Prostate gland (tissue), 2 donors: ENCODE measurements at regions not wholly inside any gene's neighbourhood (a gene's known extent, or its start where the extent isn't known, plus 50 kb on each side); places are given as distances from the start of the nearest gene placed in this dataset.
"Not testable (repeated sequence)": the region's sequence is repeated elsewhere in the genome, so short reads cannot be mapped to it uniquely, and the experiment has no call there.

Source experiments
- DNase-seq: peaks from one replicate; pipeline ENCODE4 v3.0.0-alpha.2; 2019; ENCODE audit warnings: low spot score
- H3K27ac ChIP-seq, 2 donors: fragments of 200-600 bp; sonication (generic); 2 replicates each; pipeline ENCODE4 v1.5.1; 2017 to 2019
- H3K27me3 ChIP-seq: fragments of 200-600 bp; sonication (generic); replicated peaks from 2 replicates; pipeline ENCODE4 v1.5.1; 2019; ENCODE audit not compliant: insufficient read depth
- H3K36me3 ChIP-seq, 2 donors: fragments of 200-600 bp; sonication (generic); 1 replicate in 1 of 2; 2 replicates in 1 of 2; pipeline versions ENCODE4 v1.5.1 to v1.8.1; 2017 to 2019
- H3K4me1 ChIP-seq: fragments of 200-600 bp; sonication (generic); replicated peaks from 2 replicates; pipeline ENCODE4 v1.5.1; 2019
- H3K4me3 ChIP-seq, 2 donors: fragments of 200-600 bp; sonication (generic); 2 replicates each; pipeline ENCODE4 v1.5.1; 2017 to 2019
- H3K9me3 ChIP-seq: fragments of 200-600 bp; sonication (generic); 2 replicates; pipeline ENCODE4 v1.5.1; 2017
- CTCF ChIP-seq, 4 experiments: fragments of 200-600 bp in 2 of 4; fragments of 450-650 bp in 2 of 4; sonication (generic) in 2 of 4; IDR thresholded peaks; 1 replicate in 3 of 4; 2 replicates in 1 of 4; pipeline ENCODE4 v1.5.1; 2016 to 2019; ENCODE audit warnings: antibody characterized with exemption in 4 of 4, mild to moderate bottlenecking in 2 of 4, moderate library complexity in 2 of 4
- POLR2A ChIP-seq: fragments of 450-650 bp; IDR thresholded peaks from one replicate; pipeline ENCODE4 v1.6.1; 2016; ENCODE audit warnings: antibody characterized with exemption, mild to moderate bottlenecking
- POLR2AphosphoS5 ChIP-seq: sonication (generic); formaldehyde crosslinking; IDR thresholded peaks from one replicate; pipeline ENCODE4 v1.6.1; 2017; ENCODE audit warnings: antibody characterized with exemption
- WGBS: methylation state at CpG from one replicate; pipeline ENCODE4 v1.1.5; 2018; 5-methylcytosine and 5-hydroxymethylcytosine counted together
- intact Hi-C: fragments of 100-400 bp; cut with DNase I; formaldehyde crosslinking; loops from one replicate; pipeline ENCODE4 v1.14.2; 2022

GRCh38 chr3:191646242-191646641 lies 185.3 kb downstream of the PYDC2 start:
- WGBS, result 97% methylated on average over 4 of the region's 4 CpGs
- Histone ChIP-seq H3K27ac (no peak overlapping the region), H3K36me3 (no peaks in the 10 kb centered on the region), H3K4me3 (no peak overlapping the region), H3K9me3 (no peaks in the 10 kb centered on the region), H3K27me3 (no peaks in the 10 kb centered on the region), H3K4me1 (peaks cover 5% of the 10 kb centered on the region)
- TF ChIP-seq CTCF (IDR thresholded peaks at IDR 0.05) (no peak), POLR2A (no peak), POLR2AphosphoS5 (no peak)
- intact Hi-C loops, result no loop called here
- no peak for DNase-seq

- Histone ChIP-seq H3K4me3 (no peak overlapping the region), H3K27ac (no peak overlapping the region), H3K36me3 (no peaks in the 10 kb centered on the region), H3K27me3 (no peaks in the 10 kb centered on the region), H3K4me1 (peaks cover 5% of the 10 kb centered on the region), H3K9me3 (no peaks in the 10 kb centered on the region)
- DNase-seq, result peak; percentile 36
- no peak for TF ChIP-seq POLR2A
- peak; percentile 54 for TF ChIP-seq POLR2AphosphoS5
- no peak for TF ChIP-seq CTCF (IDR thresholded peaks at IDR 0.05)
- intact Hi-C loops, result no loop called here
Measured at GRCh38 chr3:191648787-191649186, 187.8 kb downstream of the PYDC2 start.

- no peak for DNase-seq
- no peaks in the 10 kb centered on the region for H3K36me3 ChIP-seq
- no peaks in the 10 kb centered on the region for H3K9me3 ChIP-seq
- 13% methylated on average over 1 of the region's 1 CpG for WGBS
- no peak overlapping the region for H3K4me3 ChIP-seq
- H3K27me3 ChIP-seq, result no peaks in the 10 kb centered on the region
- intact Hi-C loops, result no loop called here
- peaks cover 5% of the 10 kb centered on the region for H3K4me1 ChIP-seq
- H3K27ac ChIP-seq, result no peak overlapping the region
- TF ChIP-seq CTCF (IDR thresholded peaks at IDR 0.05) (no peak), POLR2A (no peak), POLR2AphosphoS5 (no peak)
Measured at GRCh38 chr3:191649626-191650025, 188.7 kb downstream of the PYDC2 start.

- DNase-seq, H3K36me3 ChIP-seq, H3K27ac ChIP-seq, intact Hi-C loops, H3K9me3 ChIP-seq, H3K4me3 ChIP-seq, H3K27me3 ChIP-seq, H3K4me1 ChIP-seq: not testable (repeated sequence)
- 90% methylated on average over 18 of the region's 18 CpGs for WGBS
Measured at GRCh38 chr3:191658781-191659419, 197.9 kb downstream of the PYDC2 start.

- H3K27ac ChIP-seq, H3K4me3 ChIP-seq, intact Hi-C loops, H3K36me3 ChIP-seq, H3K27me3 ChIP-seq, DNase-seq, H3K9me3 ChIP-seq, H3K4me1 ChIP-seq: not testable (repeated sequence)
- 95% methylated on average over 5 of the region's 5 CpGs for whole genome bisulfite sequencing
Measured at GRCh38 chr3:191662150-191662549, 201.2 kb downstream of the PYDC2 start.

- H3K36me3 ChIP-seq, result no peaks in the 10 kb centered on the region
- H3K27ac ChIP-seq, result no peak overlapping the region
- H3K9me3 ChIP-seq, result no peaks in the 10 kb centered on the region
- no peaks in the 10 kb centered on the region for H3K4me1 ChIP-seq
- H3K4me3 ChIP-seq, result no peak overlapping the region
- H3K27me3 ChIP-seq, result no peaks in the 10 kb centered on the region
- TF ChIP-seq POLR2A, result no peak
- TF ChIP-seq CTCF (IDR thresholded peaks at IDR 0.05), result no peak
- TF ChIP-seq POLR2AphosphoS5, result no peak
- no peak for DNase-seq
- intact Hi-C loops, result no loop called here
- 71% methylated on average over 3 of the region's 3 CpGs for WGBS
Measured at GRCh38 chr3:191680989-191681597, 220.1 kb downstream of the PYDC2 start.
